Right lung (tissue), 2 donors: ENCODE measurements at regions not wholly inside any gene's neighbourhood (a gene's known extent, or its start where the extent isn't known, plus 50 kb on each side); places are given as distances from the start of the nearest gene placed in this dataset.

Experiments used
- DNase-seq, 2 donors: peaks; one replicate each; pipeline ENCODE4 v3.0.0-alpha.2; 2013

- DNase-seq: no peak
Observed at GRCh38 chr13:33953203-33953602, 135.3 kb downstream of the RFC3 start.

DNA sequence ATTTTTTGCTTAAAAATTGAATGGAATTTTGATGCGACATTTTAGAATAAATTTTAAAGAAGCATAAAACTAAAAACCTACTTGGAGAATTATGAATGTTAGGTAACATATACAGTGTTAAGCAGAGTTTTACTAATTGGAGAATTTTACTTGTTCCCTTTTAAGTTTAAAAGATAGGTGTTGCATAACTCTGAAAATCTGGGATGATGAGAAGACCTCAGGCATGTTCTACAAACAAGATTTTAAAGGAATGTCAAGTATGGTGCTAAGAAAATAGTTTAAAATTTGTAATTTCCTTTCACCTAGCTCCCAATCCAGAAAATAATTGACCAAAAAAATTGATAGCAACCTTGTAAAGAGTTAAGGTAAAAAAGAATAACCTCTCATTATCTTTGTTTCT lies 135.8 kb downstream of the RFC3 start:
- DNase-seq: no peak

DNA sequence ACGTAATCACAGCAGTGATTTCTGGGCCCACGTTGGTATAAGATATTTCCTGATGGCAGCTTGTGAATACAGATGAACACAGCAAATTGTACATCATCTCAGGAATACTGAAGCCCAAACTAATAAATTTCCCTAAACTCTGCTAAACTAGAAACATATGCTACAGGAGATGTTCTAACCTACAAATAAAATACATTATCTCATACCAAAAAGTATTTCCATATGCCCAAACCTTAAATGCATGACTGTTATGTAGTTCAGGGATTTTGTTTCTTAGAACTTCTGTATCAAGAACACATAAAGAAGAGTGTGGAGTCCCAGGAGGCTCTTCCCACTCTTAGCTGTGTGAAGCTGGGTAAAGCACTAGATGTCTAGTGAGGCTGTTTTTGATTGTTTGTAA lies 138.4 kb downstream of the RFC3 start:
- no peak for DNase-seq

GRCh38 chr13:33957497-33957905 lies 139.6 kb downstream of the RFC3 start:
- DNase-seq: no peak

DNA sequence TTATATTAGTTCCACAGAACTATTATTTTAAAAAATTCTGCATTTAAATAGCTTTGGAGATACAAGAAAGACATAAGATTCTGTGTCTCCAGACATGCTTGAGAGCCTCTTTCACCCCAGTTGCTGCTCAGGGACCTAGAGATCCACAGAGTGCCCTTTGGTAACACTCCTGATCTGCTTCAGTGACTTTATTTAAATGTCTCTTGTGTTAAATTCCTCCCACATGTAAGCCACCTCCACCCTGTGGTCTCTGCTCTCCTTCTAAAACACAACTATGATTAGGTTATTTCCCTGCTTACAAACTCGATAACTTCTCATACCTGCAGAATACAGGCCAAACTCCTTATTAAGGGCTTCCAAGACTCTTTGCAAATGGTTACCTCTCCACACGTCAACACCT lies 141.0 kb downstream of the RFC3 start:
- DNase-seq: no peak

DNA sequence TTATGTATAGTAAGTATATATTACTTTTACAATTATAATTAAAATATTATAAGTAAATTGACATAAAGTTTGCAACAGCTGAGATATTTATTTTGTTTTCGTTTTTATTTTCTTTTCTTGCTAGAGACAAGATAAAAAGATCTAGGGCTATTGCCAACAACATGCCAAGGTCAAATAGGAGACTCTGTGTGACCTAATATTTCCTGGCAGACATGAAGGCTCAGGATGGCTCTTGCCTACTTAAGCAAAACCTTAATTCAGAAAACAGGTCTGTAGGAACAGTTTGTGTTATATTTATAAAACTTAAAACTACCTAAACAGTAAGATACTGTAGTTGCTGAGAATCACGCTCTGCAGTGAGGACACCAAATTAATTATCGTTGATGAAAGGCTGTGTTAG lies 145.2 kb downstream of the RFC3 start:
- no peak for DNase-seq

DNA sequence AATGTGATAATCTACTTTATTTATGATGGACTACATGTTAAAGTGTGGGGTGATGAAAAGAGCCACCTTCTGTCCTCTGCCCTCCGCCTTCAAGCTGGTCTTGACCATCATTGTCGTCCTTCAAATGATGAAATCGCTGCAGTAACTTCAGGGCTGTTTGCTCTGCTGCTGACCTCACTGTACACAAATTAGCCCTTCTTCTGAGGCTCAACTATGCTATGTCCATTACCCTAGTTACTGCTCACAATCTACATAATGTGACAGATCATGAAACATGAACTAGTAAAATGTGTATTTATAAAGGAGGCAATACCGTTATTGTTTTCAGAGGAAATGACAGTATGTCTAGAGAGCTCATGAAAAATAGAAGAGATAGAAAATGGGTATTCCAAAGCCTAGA lies 145.9 kb downstream of the RFC3 start:
- DNase-seq: no peak

DNA sequence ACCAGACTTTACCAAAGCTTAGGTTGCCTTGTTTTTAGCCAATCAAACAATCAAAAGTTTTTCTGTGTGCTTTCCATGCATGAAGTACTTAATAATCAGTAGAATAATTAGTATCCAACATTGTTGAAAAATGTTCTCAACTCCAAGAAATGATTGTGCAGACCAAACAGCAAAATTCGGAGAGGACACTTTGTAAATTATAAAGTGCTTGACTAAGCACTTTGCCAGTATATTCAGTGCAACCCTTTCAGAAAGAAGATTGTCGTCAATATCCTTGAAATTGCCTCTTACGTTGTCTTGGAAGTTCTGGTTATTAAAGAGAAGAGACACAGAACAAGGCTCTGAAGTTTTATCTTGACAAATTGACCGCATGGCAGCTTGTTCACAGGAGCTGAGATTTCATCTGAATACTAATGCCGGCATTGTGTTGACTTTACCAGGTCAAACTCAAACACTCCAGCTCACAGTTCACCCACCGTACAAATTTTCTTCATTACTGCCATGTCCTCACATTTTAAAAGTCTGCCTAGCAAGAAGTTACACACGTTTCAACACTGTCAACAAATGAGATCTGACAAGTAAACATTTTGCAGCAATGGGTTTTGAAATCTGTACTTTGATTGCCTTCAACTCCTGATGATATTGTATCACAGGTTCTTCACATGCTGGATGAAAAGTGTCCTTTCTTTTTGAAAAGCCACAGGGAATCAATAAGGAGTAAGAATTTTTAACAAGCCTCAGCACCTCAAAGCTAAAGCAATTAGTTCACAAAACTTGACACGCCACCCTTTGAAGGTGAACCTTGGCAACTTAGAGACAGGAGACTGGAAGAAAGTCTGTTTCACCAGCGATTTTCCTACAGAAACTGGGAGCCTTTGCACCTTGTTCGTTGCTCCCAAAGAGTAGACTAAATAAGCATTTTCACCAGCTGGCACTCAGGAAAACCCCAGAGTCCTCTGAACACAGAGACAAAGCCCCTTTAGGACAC lies 150.9 kb downstream of the RFC3 start:
- DNase-seq: no peak

DNA sequence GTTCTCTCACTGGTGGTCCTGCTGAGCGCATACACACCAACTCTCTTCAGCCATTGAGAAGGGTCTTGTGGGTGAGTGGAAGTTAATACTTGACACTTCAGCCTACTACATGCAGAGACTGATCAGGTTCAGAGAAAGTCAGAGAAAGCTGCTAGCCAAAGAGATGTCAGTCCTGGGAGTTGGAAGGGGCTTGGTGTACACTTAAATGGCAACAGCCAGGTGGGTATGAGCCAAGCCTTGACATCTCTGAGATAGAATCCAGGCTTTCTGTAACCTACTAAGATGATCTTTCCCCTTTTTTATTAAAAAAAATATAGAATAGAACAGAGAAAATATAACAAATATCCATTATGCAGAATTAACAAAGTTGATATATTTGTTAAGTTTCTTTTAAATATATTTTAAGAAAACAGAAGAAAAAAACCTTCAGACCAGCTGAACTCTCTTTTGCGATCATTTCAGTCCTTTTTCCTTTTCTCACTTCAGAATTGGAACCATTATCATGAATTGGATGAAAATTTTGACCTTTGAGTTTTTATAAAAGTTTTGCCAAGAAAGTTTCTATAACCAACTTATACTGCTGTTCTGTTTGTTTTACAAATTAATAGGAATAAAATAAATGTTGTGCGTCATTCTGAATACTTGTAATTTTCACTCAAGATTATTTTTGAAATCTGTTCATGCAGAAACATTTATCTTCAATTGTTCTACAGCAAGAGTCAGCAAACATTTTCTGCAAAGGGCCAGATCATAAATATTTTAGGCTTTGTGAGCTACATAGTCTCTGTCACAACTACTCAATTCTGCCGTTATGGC lies 153.0 kb downstream of the RFC3 start:
- DNase-seq: no peak

GRCh38 chr13:33971562-33971819 lies 153.5 kb downstream of the RFC3 start:
- no peak for DNase-seq

DNA sequence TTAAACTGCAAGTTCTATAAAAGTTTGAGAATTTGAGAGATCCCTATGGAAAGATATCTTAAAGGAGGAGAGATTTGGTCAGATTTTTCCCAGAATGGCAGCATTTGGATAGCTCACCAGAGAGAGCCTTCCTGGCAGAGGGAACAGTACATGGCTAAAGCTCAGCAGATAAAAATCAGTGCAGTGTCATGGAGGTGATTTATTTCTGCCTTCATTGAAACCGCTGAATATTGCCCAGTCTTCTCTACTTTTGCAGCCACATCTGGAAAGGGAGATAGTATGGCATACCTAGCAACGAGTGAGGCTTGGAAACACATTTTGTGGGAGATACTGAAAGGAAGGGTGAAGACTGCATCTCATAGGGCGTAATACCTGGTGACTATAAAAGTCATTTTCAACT lies 155.2 kb downstream of the RFC3 start:
- DNase-seq: no peak

GRCh38 chr13:33976965-33977364 lies 159.0 kb downstream of the RFC3 start:
- DNase-seq: no peak

- no peak for DNase-seq
Observed at GRCh38 chr13:33978653-33979052, 160.7 kb downstream of the RFC3 start.

DNA sequence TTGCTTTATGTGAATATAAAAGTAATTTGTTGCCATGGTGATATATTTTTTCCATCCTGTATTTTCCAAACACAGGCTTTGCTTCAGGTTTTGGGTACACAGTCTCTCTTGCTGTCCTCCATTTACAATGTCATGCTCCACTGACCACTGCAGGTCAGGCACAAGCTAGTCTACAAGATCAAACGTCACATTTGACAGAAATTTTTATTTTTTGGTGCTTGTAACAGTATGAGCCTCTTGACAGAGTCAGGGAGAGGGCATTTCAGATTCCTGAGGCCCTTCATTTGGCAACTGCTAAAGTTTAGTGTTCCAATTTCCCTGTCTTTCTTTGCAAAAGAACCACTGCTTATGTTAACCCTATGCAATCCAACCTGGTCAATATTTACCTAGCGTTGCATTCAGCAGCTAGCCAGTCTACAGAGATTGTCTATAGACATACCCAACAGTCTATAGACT lies 175.0 kb downstream of the RFC3 start:
- DNase-seq: peak; percentile 14 to 19

- no peak for DNase-seq
Observed at GRCh38 chr13:33994198-33994597, 176.2 kb downstream of the RFC3 start.

GRCh38 chr13:33994826-33995502 lies 177.0 kb downstream of the RFC3 start:
- DNase-seq: no peak

GRCh38 chr13:33996636-33997035 lies 178.7 kb downstream of the RFC3 start:
- DNase-seq: no peak

DNA sequence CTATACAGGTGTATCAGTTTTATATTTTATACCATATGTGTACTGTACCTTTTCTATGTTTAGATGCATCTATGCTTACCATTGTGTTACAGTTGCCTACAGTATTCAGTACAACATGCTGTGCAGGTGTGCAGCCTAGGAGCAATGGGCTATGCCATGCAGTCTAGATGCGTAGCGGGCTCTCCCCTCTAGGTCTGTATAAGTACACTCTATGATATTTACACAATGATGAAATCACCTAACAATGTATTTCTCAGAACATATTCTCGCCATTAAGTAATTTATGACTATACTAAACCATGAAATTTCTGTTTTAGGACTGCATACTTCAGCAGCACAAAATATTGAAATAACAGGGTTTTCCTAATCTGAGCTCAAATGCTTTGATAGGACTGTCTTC lies 179.6 kb downstream of the RFC3 start:
- peak in 1 of 2 donors; percentile 21 for DNase-seq

DNA sequence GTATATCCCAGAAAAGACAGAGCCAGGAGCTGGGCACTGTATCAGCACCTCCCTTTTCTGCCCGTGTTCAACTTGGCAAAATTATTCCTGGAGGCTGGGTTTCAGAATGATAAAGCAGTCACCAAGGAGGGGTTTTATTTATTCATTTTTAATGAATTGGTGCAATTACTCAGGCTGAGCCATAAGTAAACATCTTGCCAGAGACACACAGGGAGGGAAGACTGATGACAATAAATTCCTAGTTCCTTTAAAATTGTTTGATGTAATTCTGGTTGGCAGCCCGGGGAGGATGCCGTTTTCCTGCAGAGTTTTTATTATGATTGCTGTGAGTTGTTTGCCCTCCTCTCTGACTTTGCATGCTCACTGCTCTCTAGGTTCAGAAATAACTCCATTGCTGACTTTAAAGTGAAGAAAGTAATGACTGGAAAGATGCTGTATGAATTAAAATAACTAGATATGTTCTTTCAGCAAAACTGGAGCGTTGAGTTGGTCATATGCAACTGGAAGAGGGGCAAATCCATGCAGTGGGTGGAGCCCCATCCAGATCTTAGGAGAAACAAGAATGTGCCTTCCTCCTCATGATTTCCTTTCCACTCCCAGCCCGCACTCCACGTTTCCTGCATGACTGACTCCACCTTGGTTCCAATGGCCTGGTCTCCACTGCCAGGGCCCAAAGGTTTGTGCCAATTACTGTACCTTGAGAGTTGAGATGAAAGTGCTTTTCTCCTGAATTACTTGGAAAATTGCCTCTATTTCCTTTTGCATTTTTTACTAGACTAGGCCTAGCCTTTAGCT lies 182.1 kb downstream of the RFC3 start:
- no peak for DNase-seq

GRCh38 chr13:34000955-34001354 lies 183.0 kb downstream of the RFC3 start:
- no peak for DNase-seq

GRCh38 chr13:34001389-34001788 lies 183.4 kb downstream of the RFC3 start:
- no peak for DNase-seq

DNA sequence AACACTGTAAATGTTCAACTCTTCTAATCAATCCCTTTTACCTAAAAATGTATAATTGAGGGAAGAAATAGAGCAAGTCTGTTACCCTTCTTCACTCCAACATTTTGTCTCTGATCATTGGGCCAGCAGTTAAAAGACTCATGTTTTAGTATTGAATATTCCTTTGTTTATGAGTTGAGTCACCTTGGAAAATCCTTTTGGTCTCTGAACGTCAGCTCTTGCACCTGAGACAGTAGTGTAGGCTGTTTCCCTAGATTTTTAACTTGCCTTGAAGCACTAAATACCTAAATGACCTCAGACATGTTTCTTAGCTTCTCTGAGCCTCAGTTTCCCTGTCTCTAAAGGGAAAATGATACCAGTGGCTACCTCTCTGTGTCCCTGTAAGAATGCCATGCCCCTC lies 184.2 kb downstream of the RFC3 start:
- DNase-seq: no peak
